ENCODE measurements at regions not wholly inside any gene's neighbourhood (a gene's known extent, or its start where the extent isn't known, plus 50 kb on each side); places are given as distances from the start of the nearest gene placed in this dataset.

- TF ChIP-seq POLR2A (IDR thresholded peaks at IDR 0.05) (no peak), CTCF (IDR thresholded peaks at IDR 0.05) (no peak), POLR2AphosphoS5 (IDR thresholded peaks at IDR 0.05) (no peak)
These were observed 90.6 kb upstream of the PPP2R2D start for GRCh38 chr10:131810036-131810804.
